MM.1S (cell line): ENCODE measurements at regions not wholly inside any gene's neighbourhood (a gene's known extent, or its start where the extent isn't known, plus 50 kb on each side); places are given as distances from the start of the nearest gene placed in this dataset.

ENCODE experiments used
- DNase-seq: peaks from one replicate; pipeline ENCODE4 v3.0.0-alpha.2; 2015
- H2AFZ ChIP-seq: fragments of 300-600 bp; sonication (generic); 2 replicates; pipeline ENCODE4 v1.6.0; 2016; ENCODE audit warnings: antibody characterized with exemption, low read length
- H3F3A ChIP-seq: fragments of 300-600 bp; sonication (generic); 2 replicates; pipeline ENCODE4 v1.6.1; 2016; ENCODE audit warnings: mild to moderate bottlenecking, antibody characterized with exemption, low read length, moderate library complexity, mixed read lengths; ENCODE audit not compliant: insufficient read depth
- H3K27ac ChIP-seq: fragments of 300-600 bp; sonication (generic); 2 replicates; pipeline ENCODE4 v1.5.1; 2016; ENCODE audit warnings: mild to moderate bottlenecking, low read length
- H3K27me3 ChIP-seq: fragments of 300-600 bp; sonication (generic); replicated peaks from 2 replicates; pipeline ENCODE4 v1.6.0; 2016; ENCODE audit warnings: low read length; ENCODE audit not compliant: insufficient read depth
- H3K36me3 ChIP-seq: fragments of 300-600 bp; sonication (generic); replicated peaks from 2 replicates; pipeline ENCODE4 v1.6.1; 2016; ENCODE audit warnings: mild to moderate bottlenecking, low read length, mixed read lengths; ENCODE audit not compliant: insufficient read depth
- H3K4me1 ChIP-seq: fragments of 300-600 bp; sonication (generic); 2 replicates; pipeline ENCODE4 v1.6.1; 2016; ENCODE audit warnings: low read length, mixed read lengths
- H3K4me2 ChIP-seq: fragments of 300-600 bp; sonication (generic); 2 replicates; pipeline ENCODE4 v1.6.0; 2016; ENCODE audit warnings: low read depth, low read length
- H3K4me3 ChIP-seq: fragments of 300-600 bp; sonication (generic); 2 replicates; pipeline ENCODE4 v1.5.1; 2016; ENCODE audit warnings: low read length, mixed read lengths
- H3K79me2 ChIP-seq: fragments of 300-600 bp; sonication (generic); 2 replicates; pipeline ENCODE4 v1.6.1; 2016; ENCODE audit warnings: mixed run types, low read length, mixed read lengths
- H3K9ac ChIP-seq: fragments of 300-600 bp; sonication (generic); 2 replicates; pipeline ENCODE4 v1.6.1; 2016; ENCODE audit warnings: low read length, mixed read lengths
- H3K9me2 ChIP-seq: fragments of 300-600 bp; sonication (generic); replicated peaks from 2 replicates; pipeline ENCODE4 v1.6.1; 2016; ENCODE audit warnings: mild to moderate bottlenecking, low read length, mixed read lengths; ENCODE audit not compliant: insufficient read depth
- H3K9me3 ChIP-seq: fragments of 300-600 bp; sonication (generic); replicated peaks from 2 replicates; pipeline ENCODE4 v1.6.1; 2016; ENCODE audit warnings: mild to moderate bottlenecking, low read length, mixed read lengths; ENCODE audit not compliant: insufficient read depth
- H4K20me1 ChIP-seq: fragments of 300-600 bp; sonication (generic); 2 replicates; pipeline ENCODE4 v1.6.1; 2016; ENCODE audit warnings: mild to moderate bottlenecking, low read length, moderate library complexity, mixed read lengths; ENCODE audit not compliant: insufficient read depth
- CTCF ChIP-seq: fragments of 300-600 bp; sonication (generic); IDR thresholded peaks from 2 replicates; pipeline ENCODE4 v1.5.1; 2016; ENCODE audit warnings: antibody characterized with exemption, low read length, mixed read lengths
- EZH2 ChIP-seq: fragments of 300-600 bp; sonication (generic); optimal IDR thresholded peaks from 2 replicates; pipeline ENCODE3; 2017; ENCODE audit warnings: low read depth, mild to moderate bottlenecking, antibody characterized with exemption, low read length, mixed read lengths
- EZH2phosphoT487 ChIP-seq: fragments of 300-600 bp; sonication (generic); IDR thresholded peaks from 2 replicates; pipeline ENCODE4 v1.6.1; 2018; ENCODE audit warnings: antibody characterized with exemption, low read length

GRCh38 chr12:29054858-29055663, 94.0 kb upstream of the FAR2 start:
- Histone ChIP-seq H3K4me2 (no peak overlapping the region), H4K20me1 (no peaks in the 10 kb centered on the region), H3K27ac (no peak overlapping the region), H3F3A (no peaks in the 10 kb centered on the region), H3K36me3 (no peaks in the 10 kb centered on the region), H3K9me3 (no peaks in the 10 kb centered on the region), H3K27me3 (no peaks in the 10 kb centered on the region), H3K4me3 (no peak overlapping the region), H2AFZ (no peak overlapping the region), H3K9me2 (no peaks in the 10 kb centered on the region), H3K4me1 (no peaks in the 10 kb centered on the region), H3K9ac (no peak overlapping the region), H3K79me2 (no peaks in the 10 kb centered on the region)
- DNase-seq, result no peak
- no peak for TF ChIP-seq EZH2
- TF ChIP-seq EZH2phosphoT487, result no peak
- TF ChIP-seq CTCF, result no peak

GRCh38 chr12:29066011-29066588, 83.0 kb upstream of the FAR2 start:
- Histone ChIP-seq H3K4me2 (no peak overlapping the region), H3K4me1 (no peaks in the 10 kb centered on the region), H2AFZ (no peak overlapping the region), H3K9me2 (no peaks in the 10 kb centered on the region), H3K79me2 (no peaks in the 10 kb centered on the region), H3K27ac (no peak overlapping the region), H3K27me3 (no peaks in the 10 kb centered on the region), H4K20me1 (no peaks in the 10 kb centered on the region), H3F3A (no peaks in the 10 kb centered on the region), H3K9ac (no peak overlapping the region), H3K9me3 (no peaks in the 10 kb centered on the region), H3K4me3 (no peak overlapping the region), H3K36me3 (no peaks in the 10 kb centered on the region)
- no peak for DNase-seq
- TF ChIP-seq EZH2 (no peak), EZH2phosphoT487 (no peak)

GRCh38 chr12:29067430-29067829, 81.6 kb upstream of the FAR2 start:
- TF ChIP-seq EZH2phosphoT487 (no peak), CTCF (no peak), EZH2 (no peak)
- H3K9me3 ChIP-seq, result no peaks in the 10 kb centered on the region
- H3K27ac ChIP-seq, result no peak overlapping the region
- no peak overlapping the region for H3K4me2 ChIP-seq
- H2AFZ ChIP-seq, result no peak overlapping the region
- H3K4me1 ChIP-seq, result no peaks in the 10 kb centered on the region
- H3K9me2 ChIP-seq, result no peaks in the 10 kb centered on the region
- H4K20me1 ChIP-seq, result no peaks in the 10 kb centered on the region
- no peaks in the 10 kb centered on the region for H3K27me3 ChIP-seq
- DNase-seq, result no peak
- H3F3A ChIP-seq, result no peaks in the 10 kb centered on the region
- no peak overlapping the region for H3K9ac ChIP-seq
- no peaks in the 10 kb centered on the region for H3K36me3 ChIP-seq
- no peak overlapping the region for H3K4me3 ChIP-seq
- H3K79me2 ChIP-seq, result no peaks in the 10 kb centered on the region

GRCh38 chr12:29070309-29070708, 78.8 kb upstream of the FAR2 start:
- Histone ChIP-seq H4K20me1 (no peaks in the 10 kb centered on the region), H3F3A (no peaks in the 10 kb centered on the region), H3K4me3 (no peak overlapping the region), H3K27ac (no peak overlapping the region), H2AFZ (no peak overlapping the region), H3K79me2 (no peaks in the 10 kb centered on the region), H3K9me3 (no peaks in the 10 kb centered on the region), H3K4me2 (no peak overlapping the region), H3K4me1 (no peaks in the 10 kb centered on the region), H3K9me2 (no peaks in the 10 kb centered on the region), H3K27me3 (no peaks in the 10 kb centered on the region), H3K9ac (no peak overlapping the region), H3K36me3 (no peaks in the 10 kb centered on the region)
- TF ChIP-seq CTCF (no peak), EZH2 (no peak), EZH2phosphoT487 (no peak)
- DNase-seq, result no peak
